T-helper 1 cell treated with Interleukin-12 subunit alpha and Interleukin-12 subunit beta and Interleukin-4 antibody, amounts not matched to agents 30 ng/mL and 1 ng/mL, for 36 hours (primary cell): ENCODE measurements at regions not wholly inside any gene's neighbourhood (a gene's known extent, or its start where the extent isn't known, plus 50 kb on each side); places are given as distances from the start of the nearest gene placed in this dataset.
"Not testable (repeated sequence)": the region's sequence is repeated elsewhere in the genome, so short reads cannot be mapped to it uniquely, and the experiment has no call there.

Experiments
- intact Hi-C: fragments of 100-400 bp; cut with micrococcal nuclease; formaldehyde crosslinking; loops from one replicate; pipeline ENCODE4 v1.15.1; 2024

GRCh38 chr5:12901696-12902095 lies 997.5 kb upstream of the CTNND2 start:
- intact Hi-C loops: no loop called here

- intact Hi-C loops: no loop called here
Measured at GRCh38 chr5:12896086-12896485, 991.8 kb upstream of the CTNND2 start.

- intact Hi-C loops: no loop called here
Measured at GRCh38 chr5:12885018-12885417, 980.8 kb upstream of the CTNND2 start.

- intact Hi-C loops: no loop called here
Measured at GRCh38 chr5:12883395-12883794, 979.1 kb upstream of the CTNND2 start.

GRCh38 chr5:12876541-12877298 lies 972.5 kb upstream of the CTNND2 start:
- intact Hi-C loops: no loop called here

GRCh38 chr5:12870872-12871539 lies 966.8 kb upstream of the CTNND2 start:
- intact Hi-C loops: no loop called here

GRCh38 chr5:12865529-12865928 lies 961.3 kb upstream of the CTNND2 start:
- intact Hi-C loops: no loop called here

- intact Hi-C loops: no loop called here
Measured at GRCh38 chr5:12861886-12862654, 957.8 kb upstream of the CTNND2 start.

GRCh38 chr5:12856105-12856504 lies 951.9 kb upstream of the CTNND2 start:
- intact Hi-C loops: not testable (repeated sequence)

GRCh38 chr5:12854386-12854785 lies 950.1 kb upstream of the CTNND2 start:
- intact Hi-C loops: no loop called here

- intact Hi-C loops: no loop called here
Measured at GRCh38 chr5:12851761-12852160, 947.5 kb upstream of the CTNND2 start.

GRCh38 chr5:12848709-12849108 lies 944.5 kb upstream of the CTNND2 start:
- intact Hi-C loops: no loop called here

- intact Hi-C loops: no loop called here
Measured at GRCh38 chr5:12845549-12846159, 941.4 kb upstream of the CTNND2 start.

- intact Hi-C loops: no loop called here
Measured at GRCh38 chr5:12840972-12841371, 936.7 kb upstream of the CTNND2 start.

- intact Hi-C loops: no loop called here
Measured at GRCh38 chr5:12837592-12837991, 933.3 kb upstream of the CTNND2 start.

GRCh38 chr5:12825163-12825562 lies 920.9 kb upstream of the CTNND2 start:
- intact Hi-C loops: no loop called here

GRCh38 chr5:12805165-12805698 lies 901.0 kb upstream of the CTNND2 start:
- intact Hi-C loops: no loop called here

GRCh38 chr5:12799165-12799564 lies 894.9 kb upstream of the CTNND2 start:
- intact Hi-C loops: no loop called here

- intact Hi-C loops: no loop called here
Measured at GRCh38 chr5:12795333-12795663, 891.1 kb upstream of the CTNND2 start.

GRCh38 chr5:12794476-12795332 lies 890.5 kb upstream of the CTNND2 start:
- intact Hi-C loops: no loop called here

- intact Hi-C loops: no loop called here
Measured at GRCh38 chr5:12793373-12793772, 889.1 kb upstream of the CTNND2 start.
